ENCODE measurements at regions not wholly inside any gene's neighbourhood (a gene's known extent, or its start where the extent isn't known, plus 50 kb on each side); places are given as distances from the start of the nearest gene placed in this dataset.

GRCh38 chr2:70368545-70368944, 66.7 kb upstream of the FAM136A start:
- Mint-ChIP-seq H3K36me3 (ENCODE audit: low read depth, unreplicated experiment) (no peaks in the 10 kb centered on the region), H3K9me3 (ENCODE audit: unreplicated experiment) (peaks cover 9% of the 10 kb centered on the region), H3K27ac (ENCODE audit: unreplicated experiment) (no peak overlapping the region), H3K4me3 (ENCODE audit: unreplicated experiment) (no peak overlapping the region), H3K27me3 (ENCODE audit: low read depth, unreplicated experiment) (peaks cover 6% of the 10 kb centered on the region), H3K4me1 (ENCODE audit: low read depth, unreplicated experiment) (peaks cover 12% of the 10 kb centered on the region)
- TF ChIP-seq EZH2 (IDR thresholded peaks at IDR 0.05; ENCODE audit: insufficient read depth, low read length) (no peak), CTCF (IDR thresholded peaks at IDR 0.05; ENCODE audit: insufficient read depth, low read depth, low read length) (no peak)
- H3K79me2 ChIP-seq (ENCODE audit: insufficient read depth, low read length): no peaks in the 10 kb centered on the region
- H3K27me3 ChIP-seq (ENCODE audit: insufficient read depth, low read length): no peaks in the 10 kb centered on the region
- H3K36me3 ChIP-seq (ENCODE audit: insufficient read depth, low read length): no peaks in the 10 kb centered on the region
- H3K9me3 ChIP-seq (ENCODE audit: insufficient read depth, low read depth, low read length): no peaks in the 10 kb centered on the region
- DNase-seq (ENCODE audit: low read depth): no peak
- FAIRE-seq: no peak
- H3K4me3 ChIP-seq (ENCODE audit: insufficient read depth, low read depth, low read length): no peak overlapping the region
- no peak overlapping the region for H2AFZ ChIP-seq (ENCODE audit: low read depth, low read length)
- H3K4me1 ChIP-seq (ENCODE audit: insufficient read depth, low read length): peaks cover 9% of the 10 kb centered on the region
- no peak overlapping the region for H3K4me2 ChIP-seq (ENCODE audit: low read length)
- H3K9ac ChIP-seq (ENCODE audit: low read length): no peak overlapping the region
- H4K20me1 ChIP-seq (ENCODE audit: insufficient read depth, low read length): no peaks in the 10 kb centered on the region
- no peak overlapping the region for H3K27ac ChIP-seq (ENCODE audit: low read depth, low read length)

- Mint-ChIP-seq H3K4me3 (ENCODE audit: unreplicated experiment) (no peak overlapping the region), H3K27me3 (ENCODE audit: low read depth, unreplicated experiment) (peaks cover 9% of the 10 kb centered on the region), H3K4me1 (ENCODE audit: low read depth, unreplicated experiment) (peaks cover 12% of the 10 kb centered on the region), H3K27ac (ENCODE audit: unreplicated experiment) (no peak overlapping the region), H3K9me3 (ENCODE audit: unreplicated experiment) (peaks cover 9% of the 10 kb centered on the region), H3K36me3 (ENCODE audit: low read depth, unreplicated experiment) (no peaks in the 10 kb centered on the region)
- no peaks in the 10 kb centered on the region for H3K36me3 ChIP-seq (ENCODE audit: insufficient read depth, low read length)
- H3K9ac ChIP-seq (ENCODE audit: low read length): no peak overlapping the region
- no peak for DNase-seq (ENCODE audit: low read depth)
- no peaks in the 10 kb centered on the region for H3K9me3 ChIP-seq (ENCODE audit: insufficient read depth, low read depth, low read length)
- no peak overlapping the region for H3K4me2 ChIP-seq (ENCODE audit: low read length)
- no peaks in the 10 kb centered on the region for H3K27me3 ChIP-seq (ENCODE audit: insufficient read depth, low read length)
- no peaks in the 10 kb centered on the region for H4K20me1 ChIP-seq (ENCODE audit: insufficient read depth, low read length)
- no peak overlapping the region for H3K27ac ChIP-seq (ENCODE audit: low read depth, low read length)
- H2AFZ ChIP-seq (ENCODE audit: low read depth, low read length): no peak overlapping the region
- H3K4me3 ChIP-seq (ENCODE audit: insufficient read depth, low read depth, low read length): no peak overlapping the region
- peaks cover 9% of the 10 kb centered on the region for H3K4me1 ChIP-seq (ENCODE audit: insufficient read depth, low read length)
- no peaks in the 10 kb centered on the region for H3K79me2 ChIP-seq (ENCODE audit: insufficient read depth, low read length)
- no peak for FAIRE-seq
- TF ChIP-seq EZH2 (IDR thresholded peaks at IDR 0.05; ENCODE audit: insufficient read depth, low read length) (no peak), CTCF (IDR thresholded peaks at IDR 0.05; ENCODE audit: insufficient read depth, low read depth, low read length) (no peak)
These were observed 66.0 kb upstream of the FAM136A start for GRCh38 chr2:70367722-70368323.

GRCh38 chr2:70362661-70363060, 60.8 kb upstream of the FAM136A start:
- H3K9ac ChIP-seq (ENCODE audit: low read length): no peak overlapping the region
- no peaks in the 10 kb centered on the region for H4K20me1 ChIP-seq (ENCODE audit: insufficient read depth, low read length)
- FAIRE-seq: no peak
- Mint-ChIP-seq H3K27ac (ENCODE audit: unreplicated experiment) (no peak overlapping the region), H3K4me1 (ENCODE audit: low read depth, unreplicated experiment) (peaks cover 4% of the 10 kb centered on the region), H3K4me3 (ENCODE audit: unreplicated experiment) (no peak overlapping the region), H3K27me3 (ENCODE audit: low read depth, unreplicated experiment) (peaks cover 9% of the 10 kb centered on the region), H3K36me3 (ENCODE audit: low read depth, unreplicated experiment) (no peaks in the 10 kb centered on the region), H3K9me3 (ENCODE audit: unreplicated experiment) (no peaks in the 10 kb centered on the region)
- no peak overlapping the region for H2AFZ ChIP-seq (ENCODE audit: low read depth, low read length)
- no peak overlapping the region for H3K4me3 ChIP-seq (ENCODE audit: insufficient read depth, low read depth, low read length)
- no peaks in the 10 kb centered on the region for H3K79me2 ChIP-seq (ENCODE audit: insufficient read depth, low read length)
- TF ChIP-seq EZH2 (IDR thresholded peaks at IDR 0.05; ENCODE audit: insufficient read depth, low read length) (no peak), CTCF (IDR thresholded peaks at IDR 0.05; ENCODE audit: insufficient read depth, low read depth, low read length) (no peak)
- no peaks in the 10 kb centered on the region for H3K36me3 ChIP-seq (ENCODE audit: insufficient read depth, low read length)
- H3K9me3 ChIP-seq (ENCODE audit: insufficient read depth, low read depth, low read length): no peaks in the 10 kb centered on the region
- H3K4me1 ChIP-seq (ENCODE audit: insufficient read depth, low read length): peaks cover 5% of the 10 kb centered on the region
- H3K27me3 ChIP-seq (ENCODE audit: insufficient read depth, low read length): no peaks in the 10 kb centered on the region
- no peak overlapping the region for H3K27ac ChIP-seq (ENCODE audit: low read depth, low read length)
- H3K4me2 ChIP-seq (ENCODE audit: low read length): no peak overlapping the region
- DNase-seq (ENCODE audit: low read depth): no peak

Measured in astrocyte (in vitro differentiated cells and primary cell).